HPDE6-E6E7 (cell line): ENCODE measurements at regions not wholly inside any gene's neighbourhood (a gene's known extent, or its start where the extent isn't known, plus 50 kb on each side); places are given as distances from the start of the nearest gene placed in this dataset.
"Not testable (repeated sequence)": the region's sequence is repeated elsewhere in the genome, so short reads cannot be mapped to it uniquely, and the experiment has no call there.

Source experiments
- DNase-seq: peaks from one replicate; pipeline ENCODE4 v3.0.0; 2011; ENCODE audit warnings: missing footprints; ENCODE audit errors: extremely low spot score

DNA sequence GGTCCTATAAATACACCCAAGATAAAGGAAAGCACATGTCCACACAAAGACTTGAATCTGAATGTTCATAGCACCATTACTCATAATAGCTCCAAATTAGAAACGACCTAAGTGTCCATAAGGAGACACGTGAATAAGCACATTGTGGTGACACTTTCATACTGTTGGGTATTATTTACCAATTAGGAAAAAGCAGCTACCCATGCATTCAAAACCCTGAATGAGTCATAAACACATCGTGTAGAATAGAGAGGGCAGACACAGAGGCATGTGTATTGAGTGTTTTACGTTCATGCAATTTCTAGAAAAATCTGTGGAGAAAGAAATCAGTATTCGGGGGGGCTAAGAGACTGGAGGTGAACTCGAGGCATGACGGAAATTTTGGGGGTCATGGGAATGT, 396.7 kb downstream of the THBS2 start:
- no peak for DNase-seq

DNA sequence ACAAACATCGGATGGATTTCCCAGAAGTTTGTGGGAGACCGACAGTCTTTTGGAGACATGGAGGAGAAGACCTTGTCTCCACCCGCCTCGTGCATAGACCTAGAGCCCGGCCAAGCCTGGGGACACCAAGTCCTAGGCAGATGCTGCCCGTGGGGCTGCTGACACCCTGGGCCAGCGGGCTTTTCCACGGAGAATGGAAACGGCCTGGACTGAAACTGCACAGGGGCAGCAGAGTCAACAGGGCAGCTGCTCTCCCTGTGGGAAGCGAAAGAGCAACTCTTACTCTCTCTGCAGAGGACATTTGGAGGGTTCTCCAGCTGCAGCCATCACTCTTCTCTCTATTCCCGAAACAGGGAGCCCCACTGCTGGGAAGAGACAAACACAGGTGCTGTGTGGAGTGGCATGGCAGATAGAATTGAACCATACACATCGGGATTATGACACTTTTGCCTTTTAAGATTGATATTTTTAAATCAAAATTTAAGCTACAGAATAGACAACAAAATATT, 401.2 kb downstream of the THBS2 start:
- DNase-seq: no peak

DNA sequence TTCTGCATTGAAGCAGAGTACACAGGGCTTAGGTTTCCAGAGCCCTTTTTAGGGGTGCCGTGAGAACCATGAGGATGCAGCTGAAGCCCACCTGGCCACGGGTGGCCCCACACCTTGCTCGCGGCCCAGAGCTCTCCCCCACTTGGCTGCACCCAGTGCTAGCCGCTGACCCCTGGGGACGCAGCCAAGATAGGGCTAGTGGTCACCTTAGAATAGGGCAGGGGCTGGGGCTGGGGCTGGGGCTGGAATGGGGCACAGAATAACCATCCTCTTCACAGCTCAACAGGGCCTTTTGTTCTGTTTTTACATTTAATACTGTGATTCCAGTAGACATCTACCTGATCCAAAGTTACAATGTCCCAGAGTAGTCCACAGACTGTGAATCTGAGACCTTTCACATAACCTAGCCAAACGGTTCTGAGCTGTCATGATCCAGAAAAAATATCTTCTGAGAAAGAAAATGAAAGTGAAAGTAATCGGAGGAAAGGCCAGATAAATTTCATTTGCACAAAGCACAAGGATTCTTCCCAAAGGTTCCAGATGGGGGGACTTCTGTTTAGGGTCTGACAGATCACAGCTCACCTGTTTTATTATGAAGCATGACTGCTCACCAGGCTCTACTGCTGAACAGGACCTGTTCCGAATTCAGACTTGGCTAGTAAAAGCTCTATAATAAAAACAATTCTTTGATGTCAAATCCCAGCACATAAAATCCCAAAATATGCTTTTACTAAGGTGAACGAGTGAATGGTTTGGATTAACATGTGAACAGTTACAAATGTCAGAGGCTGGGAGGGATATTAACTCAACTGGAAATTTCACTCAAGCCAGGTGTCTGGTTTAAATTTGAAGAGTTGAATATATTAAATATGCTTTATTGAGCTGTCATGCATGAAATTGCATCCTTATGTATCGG, 401.9 kb downstream of the THBS2 start:
- DNase-seq: peak; percentile 13

DNA sequence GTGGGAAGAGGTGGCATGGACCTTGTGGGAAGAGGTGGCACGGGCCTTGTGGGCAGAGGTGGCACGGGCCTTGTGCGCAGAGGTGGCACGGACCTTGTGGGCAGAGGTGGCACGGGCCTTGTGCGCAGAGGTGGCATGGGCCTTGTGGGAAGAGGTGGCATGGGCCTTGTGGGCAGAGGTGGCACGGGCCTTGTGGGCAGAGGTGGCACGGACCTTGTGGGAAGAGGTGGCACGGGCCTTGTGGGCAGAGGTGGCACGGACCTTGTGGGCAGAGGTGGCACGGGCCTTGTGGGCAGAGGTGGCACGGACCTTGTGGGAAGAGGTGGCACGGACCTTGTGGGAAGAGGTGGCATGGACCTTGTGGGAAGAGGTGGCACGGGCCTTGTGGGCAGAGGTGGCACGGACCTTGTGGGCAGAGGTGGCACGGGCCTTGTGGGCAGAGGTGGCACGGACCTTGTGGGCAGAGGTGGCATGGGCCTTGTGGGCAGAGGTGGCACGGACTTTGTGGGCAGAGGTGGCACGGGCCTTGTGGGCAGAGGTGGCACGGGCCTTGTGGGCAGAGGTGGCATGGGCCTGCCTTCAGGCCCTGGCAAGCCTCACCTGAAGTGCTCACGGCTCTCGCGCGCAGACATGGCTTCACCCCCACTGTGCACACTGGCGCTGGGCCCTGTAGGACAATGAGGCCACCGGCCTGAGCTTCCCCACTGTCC, 403.5 kb downstream of the THBS2 start:
- DNase-seq: not testable (repeated sequence)

DNA sequence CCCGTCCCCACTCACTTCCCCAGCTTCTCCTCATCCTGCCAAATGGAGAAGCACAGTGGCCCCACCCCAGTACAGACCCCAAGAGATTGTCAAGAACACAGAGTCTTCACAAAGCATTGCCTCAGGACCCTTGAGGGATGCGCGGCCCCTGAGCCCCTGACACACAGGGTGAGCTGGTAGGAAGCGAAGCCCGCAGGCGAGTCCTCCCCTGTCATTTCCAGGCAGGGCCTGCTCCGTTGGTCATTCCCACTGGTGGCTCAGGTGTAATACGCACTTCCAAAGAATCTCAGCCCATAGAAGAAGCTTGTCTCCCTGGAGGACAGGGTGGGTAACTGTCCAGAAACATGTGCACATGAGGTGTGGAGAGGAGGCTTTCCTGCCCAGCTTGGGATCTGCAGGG, 404.2 kb downstream of the THBS2 start:
- no peak for DNase-seq

DNA sequence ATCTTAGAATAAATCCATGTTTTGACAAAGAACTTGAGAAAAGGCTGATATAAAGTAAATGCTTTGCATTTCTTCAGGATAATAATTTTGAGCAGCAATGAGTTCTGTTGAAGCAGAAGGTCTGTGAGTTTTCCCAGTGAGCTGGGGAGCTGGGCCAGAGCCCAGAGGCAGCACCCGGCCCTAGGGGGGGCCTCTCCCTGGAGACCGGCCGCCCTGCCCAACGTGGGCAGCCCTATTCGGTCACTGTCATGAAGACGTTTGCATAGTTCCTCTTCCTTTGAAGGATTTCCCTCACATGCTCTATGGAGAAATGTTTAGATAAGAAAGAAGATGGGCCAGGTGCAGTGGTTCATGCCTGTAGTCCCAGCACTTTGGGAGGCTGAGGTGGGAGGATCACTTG, 404.8 kb downstream of the THBS2 start:
- DNase-seq: no peak

DNA sequence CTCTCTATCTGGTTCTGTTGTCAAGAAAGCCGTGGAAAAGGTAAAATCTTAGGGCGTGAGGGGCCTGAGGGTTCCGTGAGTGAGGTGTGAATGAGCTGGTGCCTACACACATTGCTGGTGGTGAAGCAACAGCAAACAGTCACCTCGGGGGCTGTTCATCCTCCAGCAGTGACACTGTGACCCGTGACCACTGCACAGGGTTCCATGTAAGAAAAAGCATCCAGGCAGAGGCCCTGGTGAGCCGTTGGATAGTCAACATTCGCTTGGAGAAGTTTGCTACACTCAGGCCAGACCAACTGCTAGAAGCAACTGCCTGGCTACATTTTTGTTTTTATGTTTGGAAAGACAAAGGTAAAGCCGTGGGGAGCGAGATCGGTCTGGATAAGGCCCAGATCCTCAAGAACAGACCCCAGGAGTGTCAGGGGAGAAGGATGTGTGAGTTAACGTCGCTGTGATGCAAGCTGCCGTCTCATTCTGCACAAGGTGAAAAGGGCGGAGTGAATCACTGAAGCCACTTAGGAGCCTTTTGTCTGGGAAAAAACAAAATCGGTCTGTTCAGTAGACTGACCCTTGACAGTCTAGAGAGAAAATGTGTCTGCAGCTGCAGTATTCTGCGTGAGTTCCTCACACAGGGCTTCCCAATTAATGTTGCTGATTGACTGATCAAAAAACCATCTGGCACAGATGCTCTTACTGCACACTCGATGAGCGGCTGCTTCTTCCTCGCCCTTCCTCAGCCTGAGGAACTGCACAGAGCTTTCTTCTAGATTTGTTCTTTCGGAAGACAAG, 404.0 kb downstream of the SMOC2 start:
- DNase-seq: no peak

DNA sequence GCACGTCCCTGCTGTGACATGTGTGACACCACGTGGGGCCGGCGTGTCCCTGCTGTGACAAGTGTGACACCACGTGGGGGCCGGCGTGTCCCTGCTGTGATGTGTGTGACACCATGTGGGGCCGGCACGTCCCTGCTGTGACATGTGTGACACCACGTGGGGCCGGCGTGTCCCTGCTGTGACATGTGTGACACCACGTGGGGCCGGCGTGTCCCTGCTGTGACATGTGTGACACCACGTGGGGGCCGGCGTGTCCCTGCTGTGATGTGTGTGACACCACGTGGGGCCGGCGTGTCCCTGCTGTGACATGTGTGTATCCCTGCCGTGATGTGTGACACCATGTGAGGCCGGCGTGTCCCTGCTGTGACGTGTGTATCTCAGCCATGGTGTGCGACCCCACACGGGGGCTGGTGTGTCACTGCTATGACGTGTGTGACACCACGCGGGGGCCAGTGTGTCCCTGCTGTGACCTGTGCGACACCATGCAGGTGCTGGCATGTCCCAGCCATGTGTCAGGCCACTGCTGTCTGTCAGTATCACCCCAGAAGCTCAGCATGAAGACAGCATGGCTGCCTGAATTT, 401.7 kb downstream of the SMOC2 start:
- DNase-seq: not testable (repeated sequence)

DNA sequence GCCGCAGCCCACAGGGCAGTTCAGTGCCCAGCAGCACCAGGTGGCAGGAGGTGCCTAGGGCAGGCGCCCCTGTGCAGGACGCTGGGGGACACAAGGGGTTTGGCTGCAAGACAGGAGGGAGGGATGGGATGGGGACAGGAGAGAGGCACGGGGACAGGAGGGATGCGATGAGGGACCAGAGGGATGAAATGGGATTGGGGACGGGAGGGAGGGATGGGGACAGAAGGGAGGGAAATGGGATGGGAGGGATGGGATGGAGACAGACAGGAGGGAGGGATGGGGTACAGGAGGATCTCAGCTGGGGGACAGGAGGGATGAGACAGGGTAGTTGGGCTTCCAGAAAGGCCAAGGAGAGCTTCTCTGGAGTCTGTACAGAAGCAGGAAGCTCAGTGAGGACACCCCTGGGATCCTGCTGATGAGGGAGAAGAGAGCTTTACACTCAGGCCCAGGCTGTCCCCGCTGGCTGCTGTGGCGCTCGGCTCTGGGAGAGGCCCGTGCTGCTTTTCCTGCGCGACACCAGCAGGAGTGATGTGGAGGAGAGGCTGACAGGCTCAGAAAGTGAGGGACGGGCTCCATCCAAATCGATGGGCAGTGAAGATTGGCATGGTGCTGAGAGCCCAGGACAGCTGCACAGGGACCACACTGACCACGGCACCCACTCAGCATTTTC, 400.8 kb downstream of the SMOC2 start:
- DNase-seq: no peak

DNA sequence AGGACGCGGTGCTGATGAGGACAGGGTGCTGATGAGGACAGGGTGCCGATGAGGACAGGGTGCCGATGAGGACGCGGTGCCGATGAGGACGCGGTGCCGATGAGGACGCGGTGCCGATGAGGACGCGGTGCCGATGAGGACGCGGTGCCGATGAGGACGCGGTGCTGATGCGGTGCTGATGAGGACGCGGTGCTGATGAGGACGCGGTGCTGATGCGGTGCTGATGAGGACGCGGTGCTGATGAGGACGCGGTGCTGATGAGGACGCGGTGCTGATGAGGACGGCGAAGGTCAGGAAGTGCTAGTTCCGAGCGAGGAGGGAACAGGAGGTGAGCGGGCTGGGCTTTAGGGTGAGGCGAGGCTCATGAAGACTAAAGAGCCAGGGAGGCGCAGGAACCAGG, 399.9 kb downstream of the SMOC2 start:
- DNase-seq: not testable (repeated sequence)

DNA sequence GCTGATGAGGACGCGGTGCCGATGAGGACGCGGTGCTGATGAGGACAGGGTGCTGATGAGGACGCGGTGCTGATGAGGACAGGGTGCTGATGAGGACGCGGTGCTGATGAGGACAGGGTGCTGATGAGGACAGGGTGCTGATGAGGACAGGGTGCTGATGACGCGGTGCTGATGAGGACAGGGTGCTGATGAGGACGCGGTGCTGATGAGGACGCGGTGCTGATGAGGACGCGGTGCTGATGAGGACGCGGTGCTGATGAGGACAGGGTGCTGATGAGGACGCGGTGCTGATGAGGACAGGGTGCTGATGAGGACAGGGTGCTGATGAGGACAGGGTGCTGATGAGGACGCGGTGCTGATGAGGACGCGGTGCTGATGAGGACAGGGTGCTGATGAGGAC, 399.3 kb downstream of the SMOC2 start:
- not testable (repeated sequence) for DNase-seq

DNA sequence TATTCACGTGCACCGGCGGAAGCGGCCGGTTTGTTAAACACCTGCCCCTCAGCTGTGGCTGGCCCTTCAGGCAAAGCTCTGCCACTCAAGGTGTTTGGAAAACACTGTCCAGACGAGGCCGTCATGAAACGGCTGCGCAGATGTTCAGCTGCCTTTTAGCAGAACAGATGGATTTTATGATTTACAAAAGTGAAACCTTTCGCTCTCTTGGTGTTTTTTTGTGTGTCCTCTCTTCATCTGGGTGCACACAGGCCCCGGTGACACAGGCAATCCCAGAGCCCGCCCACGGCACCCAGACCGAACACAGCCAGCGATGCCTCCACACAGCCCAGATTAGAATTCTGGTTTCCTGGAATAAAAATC, 397.0 kb downstream of the SMOC2 start:
- no peak for DNase-seq

DNA sequence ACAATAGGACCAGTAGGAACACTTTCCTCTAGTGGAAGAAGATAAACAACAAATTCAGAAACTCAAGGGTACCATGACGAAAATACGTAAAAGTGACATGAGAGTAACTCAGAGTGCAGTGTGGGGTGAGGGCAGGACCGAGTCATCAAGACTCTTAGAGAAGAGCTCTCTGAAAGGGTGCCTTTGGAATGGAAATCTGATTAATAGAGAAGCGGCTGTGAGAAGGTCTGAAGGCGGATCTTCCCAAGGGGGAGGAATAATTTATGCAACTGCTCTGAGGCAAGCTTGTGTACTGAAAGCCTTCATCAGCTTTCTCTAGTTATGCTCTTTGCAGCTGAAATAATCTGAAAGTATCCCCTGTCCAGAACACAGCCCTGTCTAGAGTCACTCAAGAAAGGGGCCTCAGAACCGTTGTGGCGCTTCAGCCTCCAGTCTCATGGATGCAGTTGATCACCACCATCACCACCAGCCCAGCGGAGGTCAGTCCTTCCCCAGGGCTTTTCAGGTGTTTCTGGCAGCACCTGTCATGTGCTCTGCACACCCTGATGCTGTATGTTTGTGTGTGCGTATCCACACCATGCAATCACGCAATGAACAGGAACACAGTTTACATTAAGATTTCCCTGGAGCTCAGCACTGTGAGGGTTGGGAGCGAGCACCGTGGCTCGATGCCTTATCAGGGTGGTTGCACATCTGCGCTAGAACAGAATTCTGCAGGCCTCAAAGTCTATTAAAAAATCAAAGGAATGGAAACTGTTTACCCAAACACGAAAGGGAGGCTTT, 396.5 kb downstream of the SMOC2 start:
- no peak for DNase-seq

DNA sequence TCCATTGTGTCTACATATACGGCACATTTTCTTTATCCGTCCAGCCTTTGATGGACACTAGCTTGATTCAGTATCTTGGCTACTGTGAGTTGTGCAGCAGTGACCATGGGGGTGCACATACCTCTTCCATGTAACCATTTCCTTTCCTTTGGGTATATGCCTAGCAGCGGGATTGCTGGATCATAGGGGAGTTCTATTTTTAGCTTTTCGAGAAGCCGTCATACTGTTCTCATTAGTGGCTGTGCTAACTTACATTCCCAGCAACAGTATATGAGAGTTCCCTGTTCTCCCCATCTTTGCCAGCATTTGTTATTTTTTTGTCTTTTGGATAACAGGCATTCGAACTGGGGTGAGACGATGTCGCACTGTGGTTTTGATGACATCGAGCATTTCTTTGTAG, 395.0 kb downstream of the SMOC2 start:
- DNase-seq: no peak

DNA sequence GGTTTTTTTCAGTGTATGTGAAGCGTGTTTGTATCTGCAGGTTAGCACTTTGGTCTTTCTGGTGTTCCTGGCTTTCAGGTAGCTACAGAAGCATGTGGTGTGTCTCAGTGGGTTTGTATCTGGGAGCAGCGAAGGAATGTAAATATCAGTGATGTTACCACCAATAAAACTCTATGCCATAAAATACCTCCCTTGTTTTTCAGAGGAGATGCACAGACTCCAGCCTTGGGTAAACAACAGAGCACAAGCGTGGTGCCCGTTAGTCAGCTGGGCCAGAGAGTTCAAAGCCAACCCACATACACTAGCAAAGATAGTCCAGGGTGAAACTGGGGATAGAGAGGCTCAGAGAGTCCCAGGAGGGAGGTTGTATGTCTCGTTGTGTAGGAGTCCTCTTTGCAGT, 393.8 kb downstream of the SMOC2 start:
- no peak for DNase-seq

DNA sequence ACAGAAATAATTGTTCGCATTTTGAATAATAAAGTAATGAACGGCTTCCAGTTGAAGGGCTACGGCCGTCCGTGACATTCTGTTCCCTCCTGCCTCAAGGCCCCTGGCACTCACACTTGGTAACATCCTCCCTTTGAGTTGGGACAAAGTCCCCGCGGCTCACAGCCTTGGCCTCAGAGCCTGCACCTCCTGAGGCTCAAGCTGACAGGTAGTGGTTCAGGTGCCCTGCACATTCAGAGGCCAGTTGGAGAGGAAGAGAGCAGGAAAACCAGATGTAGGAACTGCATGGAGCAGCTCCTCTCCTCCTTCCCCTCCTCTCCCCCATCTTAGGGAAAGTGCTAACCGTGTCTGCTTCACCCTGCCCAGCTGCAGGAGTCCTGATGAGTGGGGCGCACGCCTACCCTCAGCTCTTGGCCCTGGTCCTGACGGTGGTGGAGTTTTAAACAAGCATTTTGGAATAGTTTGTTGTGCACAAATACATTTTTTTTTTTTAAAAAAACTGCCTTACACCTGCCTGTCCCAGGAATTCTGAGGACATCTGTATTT, 393.1 kb downstream of the SMOC2 start:
- no peak for DNase-seq

DNA sequence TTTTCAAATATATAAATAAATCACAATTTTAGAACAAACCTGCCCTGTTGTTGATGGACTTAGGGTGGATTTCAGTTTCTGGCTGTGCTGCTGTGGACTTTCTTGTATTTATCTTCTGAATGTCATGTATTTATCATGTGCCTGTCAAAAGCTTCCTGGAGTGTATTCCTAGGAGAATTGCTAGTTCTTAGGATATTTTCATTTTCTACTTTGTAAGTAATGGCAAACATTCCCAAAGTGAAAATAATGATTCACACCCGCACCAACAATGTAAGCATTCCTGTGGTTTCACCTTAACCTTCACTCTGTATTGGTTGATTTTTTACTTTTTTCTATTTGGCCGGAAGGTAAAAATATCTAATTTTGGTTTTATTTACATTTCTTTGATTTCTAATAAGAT, 387.8 kb downstream of the SMOC2 start:
- DNase-seq: peak; percentile 46

DNA sequence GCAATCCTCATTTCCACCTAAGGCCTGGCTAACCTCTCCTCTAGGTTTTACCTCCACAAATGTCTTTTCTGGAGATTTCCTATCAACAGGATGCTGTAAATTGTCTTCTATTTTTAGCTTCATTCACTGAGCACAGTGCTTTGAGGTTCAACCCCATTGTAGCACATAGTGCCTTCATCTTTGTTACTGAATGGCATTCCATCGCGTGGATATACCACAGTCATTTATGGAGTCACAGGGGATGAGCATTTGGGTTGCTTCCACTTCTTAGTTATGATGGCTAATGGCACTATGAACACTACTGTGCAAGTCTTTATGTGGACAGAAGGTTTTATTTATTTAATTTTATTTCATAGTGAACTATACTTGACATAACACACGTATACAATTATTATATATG, 387.1 kb downstream of the SMOC2 start:
- no peak for DNase-seq

DNA sequence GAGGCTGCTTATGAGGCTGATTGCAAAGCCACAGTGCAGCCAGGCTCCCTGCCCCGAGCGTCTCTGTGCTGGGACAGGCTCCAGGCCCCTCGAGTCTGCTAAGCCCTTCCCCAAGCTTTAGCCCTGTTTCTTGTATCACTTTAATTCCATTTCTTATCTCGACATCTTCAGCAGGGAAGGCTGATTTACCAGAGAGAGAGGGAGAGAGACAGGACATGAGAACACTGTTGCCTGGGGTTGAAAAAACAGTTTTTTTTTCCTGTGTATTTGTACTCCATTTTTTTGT, 386.5 kb downstream of the SMOC2 start:
- no peak for DNase-seq
